Medulla oblongata (tissue), 1 donor: ENCODE measurements at regions not wholly inside any gene's neighbourhood (a gene's known extent, or its start where the extent isn't known, plus 50 kb on each side); places are given as distances from the start of the nearest gene placed in this dataset.

Source experiments
- DNase-seq: peaks from one replicate; pipeline ENCODE4 v3.0.0-alpha.2; 2015; ENCODE audit errors: extremely low spot score

DNA sequence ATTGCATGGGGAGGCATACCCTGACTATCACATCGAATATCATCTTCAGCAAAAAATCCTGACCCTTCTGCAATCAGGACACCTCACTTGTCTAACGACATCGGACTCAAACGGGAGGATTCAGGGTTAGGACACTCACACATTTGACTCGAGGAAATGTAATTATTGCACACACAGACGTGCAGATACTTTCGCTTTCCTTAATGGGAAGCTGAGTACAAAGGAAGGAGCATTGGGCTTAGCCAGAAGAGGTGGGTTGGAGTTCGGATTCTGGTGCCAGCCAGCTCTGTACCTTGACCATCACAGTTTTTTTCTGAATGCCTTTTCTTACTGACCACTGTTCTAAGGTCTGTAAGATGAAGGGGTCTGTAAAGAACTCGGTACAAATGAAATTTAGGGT, 260.4 kb downstream of the GALC start:
- DNase-seq, result no peak

DNA sequence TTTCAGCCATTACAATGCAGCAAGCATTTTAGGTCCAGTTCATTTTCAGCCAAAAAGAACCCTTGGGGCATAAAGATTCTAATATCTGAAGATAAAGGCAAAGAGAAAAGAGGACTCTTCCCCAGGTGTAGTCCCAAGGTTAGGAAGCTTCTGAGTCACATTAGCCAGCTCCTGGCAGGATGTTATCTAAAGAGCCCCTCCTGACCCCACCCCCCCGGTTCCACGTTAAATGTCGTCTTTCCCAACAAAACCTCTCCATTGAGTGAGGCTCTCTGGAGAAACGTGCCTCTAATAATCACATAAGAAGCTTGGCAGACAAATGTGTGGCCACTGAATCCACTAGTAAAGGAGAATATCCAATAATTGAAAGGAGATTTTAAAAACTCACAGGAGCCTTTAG, 267.7 kb downstream of the GALC start:
- DNase-seq, result no peak

DNA sequence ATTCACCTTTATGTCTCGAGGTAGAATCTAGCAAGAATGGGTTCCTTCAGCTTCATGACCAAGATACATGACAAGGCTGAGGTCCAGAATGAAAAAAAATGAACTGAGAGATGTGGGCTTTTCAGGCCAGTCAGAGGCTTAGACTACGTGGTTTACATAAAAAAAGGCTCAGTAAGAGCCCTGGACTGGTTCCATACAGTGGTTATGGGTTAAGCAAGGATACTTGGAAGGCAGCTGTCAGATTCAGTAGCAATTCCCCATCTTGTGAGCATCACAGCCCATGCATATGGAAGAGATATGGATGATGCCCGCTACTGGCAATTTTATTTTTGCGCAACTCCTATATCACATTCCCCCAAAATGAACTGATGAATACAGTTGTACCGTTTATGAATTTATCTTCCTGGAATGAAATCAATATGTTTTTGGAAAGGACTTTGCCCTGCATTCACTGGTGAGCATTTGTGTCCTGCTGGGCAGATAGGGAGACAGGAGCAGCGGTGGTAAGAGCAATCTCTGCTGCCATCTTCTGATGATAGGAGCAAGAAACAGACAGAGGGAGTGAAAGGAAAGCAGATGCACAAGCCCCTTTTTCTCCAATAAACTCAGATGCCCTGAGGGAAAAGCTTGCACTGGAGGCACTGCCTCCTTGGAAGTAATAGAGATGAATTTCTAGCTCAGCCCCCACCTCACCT, 280.4 kb downstream of the GALC start:
- DNase-seq, result peak; percentile 52

DNA sequence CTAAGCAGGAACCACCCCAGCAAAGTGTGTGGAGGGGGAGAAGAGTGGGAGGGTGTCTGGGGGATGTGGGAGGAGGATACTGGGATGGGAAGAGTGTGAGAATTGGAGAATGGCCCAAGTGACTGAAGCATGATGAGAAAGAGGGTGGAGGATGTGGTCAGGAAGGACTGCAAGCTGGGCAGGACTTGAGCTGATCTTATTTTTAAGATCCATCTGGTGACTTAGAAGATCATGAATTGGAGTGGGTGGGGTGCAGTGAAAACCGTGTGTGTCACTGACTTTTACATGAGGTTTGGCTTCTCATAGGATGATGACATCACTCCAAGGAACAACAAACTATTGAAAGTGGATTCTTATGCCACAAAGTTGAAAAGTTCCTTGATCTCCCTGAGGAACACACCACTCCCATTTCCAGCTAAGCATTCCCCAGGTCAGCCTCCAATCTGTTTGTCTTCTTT, 287.5 kb downstream of the GALC start:
- DNase-seq, result no peak

DNA sequence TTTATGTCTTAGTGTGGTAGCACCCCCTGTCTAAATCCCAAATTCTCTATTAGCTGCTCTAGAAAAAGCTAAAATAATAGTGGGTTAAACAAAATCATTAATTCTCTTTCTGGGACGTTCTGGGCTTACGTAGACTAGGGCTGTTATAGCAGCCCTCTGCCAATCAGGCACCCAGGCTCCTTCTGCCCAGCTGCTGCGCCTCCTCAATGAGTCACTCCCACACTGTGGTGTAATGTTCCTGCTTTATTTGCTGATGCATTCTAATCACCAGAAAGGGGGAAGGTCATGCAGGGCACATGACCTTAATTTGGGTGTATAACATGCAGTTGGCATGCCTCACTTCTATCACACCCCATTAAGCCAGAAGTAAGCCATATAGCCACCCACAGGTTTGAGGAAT, 294.5 kb downstream of the GALC start:
- no peak for DNase-seq

DNA sequence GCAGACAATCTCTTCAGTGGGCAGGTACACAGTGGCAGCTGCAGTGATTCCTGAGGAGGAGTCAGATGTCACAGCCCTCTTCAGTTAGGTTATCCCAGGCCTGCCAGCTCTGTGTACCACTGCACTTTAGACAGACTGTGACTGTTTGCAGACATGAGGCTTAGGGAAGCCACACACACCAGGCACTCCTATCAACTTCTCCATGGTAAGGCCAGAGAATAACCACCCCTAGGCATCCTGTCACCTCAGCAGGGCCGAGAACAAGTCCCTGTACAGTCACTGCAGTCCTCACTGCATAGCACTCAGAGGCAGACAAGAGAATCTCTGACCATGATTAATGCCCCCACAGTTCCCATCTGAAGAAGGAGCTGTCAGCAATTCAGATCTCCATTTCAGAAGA, 296.5 kb downstream of the GALC start:
- DNase-seq, result no peak

DNA sequence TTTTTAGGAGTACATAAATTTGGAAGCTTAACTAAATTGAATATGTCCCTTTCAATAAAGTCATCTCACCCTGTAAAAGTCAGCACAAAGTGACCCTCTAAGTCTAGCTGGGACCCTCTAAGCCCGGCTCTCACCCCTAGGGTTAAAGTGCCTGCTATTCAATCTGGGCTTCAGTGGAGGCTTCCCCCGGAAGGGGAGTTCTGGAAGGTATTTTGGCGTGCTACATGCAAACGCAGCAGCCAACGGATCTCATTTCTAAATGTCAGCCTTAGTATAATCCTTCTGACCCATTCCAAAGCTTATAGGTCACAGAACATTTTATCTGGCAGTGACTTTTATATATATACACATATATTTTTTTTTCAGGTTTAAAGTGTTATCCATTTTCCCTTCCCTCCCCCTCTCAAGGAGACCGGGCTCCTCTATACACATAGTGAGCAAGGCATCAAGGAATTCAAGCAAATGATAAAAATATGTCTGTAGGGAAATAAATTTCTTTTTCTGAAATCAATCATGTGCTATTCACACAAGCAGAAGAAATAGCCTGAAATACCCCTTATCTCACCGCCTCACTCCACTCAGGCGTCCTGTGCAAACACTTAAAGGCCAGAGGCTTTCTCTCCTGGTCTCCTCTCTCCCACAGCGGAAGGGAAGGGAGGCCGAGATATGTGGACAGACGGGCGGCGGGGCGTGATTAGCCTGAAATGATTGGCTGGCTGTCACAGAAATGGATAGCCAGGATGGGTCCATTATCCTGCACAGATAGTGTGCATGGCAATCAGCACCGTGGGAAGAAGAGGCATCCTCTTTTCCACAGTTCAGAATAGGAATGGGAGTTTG, 301.7 kb downstream of the GALC start:
- DNase-seq, result no peak

DNA sequence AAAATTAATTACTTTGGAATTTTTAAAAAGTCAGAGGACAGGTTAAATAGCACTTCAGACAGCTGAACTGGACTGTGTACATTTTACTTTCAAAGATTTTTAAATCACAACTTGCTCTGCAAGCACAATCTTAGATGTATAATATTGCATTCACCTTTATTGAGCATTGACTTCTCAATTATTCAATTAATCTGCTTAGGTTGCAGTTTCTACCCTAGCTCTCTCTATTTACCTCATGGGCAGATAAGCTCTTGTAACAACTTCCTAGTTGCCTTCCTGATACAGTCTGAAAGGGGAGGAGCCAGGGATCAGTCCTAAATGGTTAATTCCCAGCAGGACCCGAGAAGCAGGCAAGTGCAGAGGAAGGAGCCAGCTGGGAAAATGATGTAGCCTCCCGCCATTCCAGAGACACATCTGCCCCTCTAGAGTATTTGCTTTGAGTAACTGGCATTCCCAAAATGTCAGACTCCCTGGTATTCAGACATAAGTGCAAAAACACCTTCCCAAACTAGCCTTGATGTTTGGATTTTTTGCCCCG, 302.8 kb downstream of the GALC start:
- DNase-seq, result no peak

DNA sequence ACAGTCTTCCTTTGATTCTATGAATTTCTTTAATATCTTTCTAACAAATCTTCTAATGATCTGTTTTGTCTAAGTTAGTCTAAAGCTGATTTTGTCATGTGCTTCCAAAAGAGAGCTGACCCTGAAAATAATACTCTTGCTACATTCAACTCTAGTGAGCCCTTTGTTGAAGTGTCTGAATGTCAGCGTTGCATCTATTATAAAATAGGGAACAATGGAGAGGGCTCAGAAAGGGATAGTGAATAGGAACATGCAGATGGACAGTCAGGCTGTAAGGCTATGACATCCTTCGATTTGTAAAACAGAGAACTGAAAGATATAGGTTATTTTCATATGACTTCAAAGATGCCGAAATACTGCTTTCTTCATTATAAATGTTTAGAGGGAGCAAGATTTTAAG, 304.5 kb downstream of the GALC start:
- DNase-seq, result peak; percentile 15

DNA sequence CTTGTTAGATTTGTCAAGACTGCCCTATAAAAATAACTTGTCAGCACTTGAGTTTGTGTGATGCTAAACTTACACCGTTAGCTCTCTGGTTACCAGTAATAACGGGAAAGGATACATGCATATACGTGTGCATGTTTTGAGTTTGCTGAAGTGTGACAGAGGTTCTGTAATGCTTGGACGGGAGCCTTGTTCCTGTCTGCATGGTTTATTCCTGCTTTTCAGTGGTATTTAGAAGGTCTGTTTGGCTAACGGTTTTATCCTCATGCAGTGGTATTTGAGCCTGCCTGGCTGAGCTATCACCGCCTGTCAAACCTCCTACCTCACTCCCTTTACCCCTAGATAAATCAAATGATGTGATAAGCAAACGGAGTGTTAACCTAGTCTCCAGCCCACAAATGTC, 305.6 kb downstream of the GALC start:
- no peak for DNase-seq

DNA sequence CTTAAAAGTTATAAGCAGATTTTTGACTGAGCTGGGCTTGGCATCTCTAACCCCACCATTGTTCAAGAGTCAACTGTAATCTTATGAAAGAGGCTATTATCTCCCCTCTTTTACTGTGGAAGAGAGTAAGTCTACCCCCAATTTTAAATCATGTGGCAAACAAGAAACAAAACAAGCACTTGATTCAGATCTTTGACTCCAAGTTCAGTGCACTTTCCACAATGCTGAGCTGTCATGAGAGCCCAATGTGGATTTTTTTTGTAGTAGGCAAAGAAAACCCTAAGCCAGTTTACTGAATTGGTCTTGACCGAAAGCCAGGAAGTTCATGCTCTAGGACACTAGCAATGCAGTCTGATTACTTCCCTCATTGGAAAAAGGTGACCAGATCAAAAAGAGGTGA, 306.2 kb downstream of the GALC start:
- peak; percentile 44 for DNase-seq

DNA sequence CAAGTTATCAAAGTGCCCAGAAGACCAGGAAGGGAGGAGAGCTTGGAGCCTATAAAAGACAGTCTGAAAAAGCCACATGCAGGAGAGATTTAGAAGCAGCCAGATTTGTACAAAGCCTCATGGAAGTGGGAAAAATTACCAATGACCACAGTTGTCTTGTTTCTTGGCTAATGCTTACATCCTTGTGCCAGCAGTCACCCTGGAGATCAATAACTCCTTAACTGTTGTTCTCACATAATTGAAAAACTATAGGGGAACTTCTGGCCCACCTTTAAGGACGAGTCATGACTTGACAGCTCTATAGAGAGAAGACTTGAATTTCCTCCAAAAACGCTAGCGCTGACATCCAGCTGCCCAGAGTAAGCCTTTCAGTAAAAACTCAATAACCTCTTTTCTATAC, 313.1 kb downstream of the GALC start:
- DNase-seq, result peak; percentile 26

DNA sequence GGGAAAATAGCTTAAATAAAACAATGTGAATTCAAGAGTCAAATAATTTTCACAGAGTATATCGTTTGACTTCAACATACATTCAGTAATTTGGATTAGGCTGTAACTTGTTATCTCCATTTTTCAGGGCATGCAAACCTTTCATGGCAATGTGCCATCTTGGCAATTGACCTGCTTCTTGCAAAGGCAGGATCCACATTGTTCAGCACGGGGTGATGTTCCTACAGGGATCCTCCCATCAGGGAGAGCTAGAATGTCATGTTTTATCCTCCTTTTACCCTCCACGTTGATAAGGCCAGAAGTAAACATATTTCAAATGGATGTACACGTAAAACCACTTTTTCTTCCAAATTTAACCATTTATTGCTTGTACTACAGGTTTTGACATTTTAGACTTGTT, 314.4 kb downstream of the GALC start:
- no peak for DNase-seq

DNA sequence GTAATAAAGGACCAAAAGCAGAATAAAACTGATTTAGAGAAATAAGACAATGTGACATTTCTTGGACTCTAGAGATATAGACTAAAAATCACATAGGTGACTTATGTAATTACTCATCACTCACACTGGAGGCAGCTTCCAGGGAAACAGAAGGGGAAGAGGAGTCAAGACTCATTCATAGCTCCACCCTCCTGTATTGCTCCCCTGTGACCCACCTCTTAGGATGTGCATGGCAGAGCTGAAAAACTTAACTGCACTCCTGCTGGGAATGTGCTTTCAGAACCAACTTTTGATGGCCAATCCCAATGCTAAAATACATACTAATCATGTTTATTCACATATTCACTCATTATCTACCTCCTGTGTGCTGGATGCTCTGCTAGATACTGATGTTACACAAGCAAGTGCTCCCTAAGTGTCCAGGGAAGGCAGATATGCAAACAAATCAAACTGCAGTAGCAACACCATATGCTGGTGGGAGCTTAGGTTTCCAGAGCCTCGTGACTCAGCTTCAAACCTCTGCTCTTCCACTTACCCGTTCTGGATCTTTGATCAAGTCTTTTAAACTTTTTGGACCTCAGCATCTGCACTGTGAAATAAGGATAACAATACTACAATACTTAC, 316.1 kb downstream of the GALC start:
- no peak for DNase-seq

DNA sequence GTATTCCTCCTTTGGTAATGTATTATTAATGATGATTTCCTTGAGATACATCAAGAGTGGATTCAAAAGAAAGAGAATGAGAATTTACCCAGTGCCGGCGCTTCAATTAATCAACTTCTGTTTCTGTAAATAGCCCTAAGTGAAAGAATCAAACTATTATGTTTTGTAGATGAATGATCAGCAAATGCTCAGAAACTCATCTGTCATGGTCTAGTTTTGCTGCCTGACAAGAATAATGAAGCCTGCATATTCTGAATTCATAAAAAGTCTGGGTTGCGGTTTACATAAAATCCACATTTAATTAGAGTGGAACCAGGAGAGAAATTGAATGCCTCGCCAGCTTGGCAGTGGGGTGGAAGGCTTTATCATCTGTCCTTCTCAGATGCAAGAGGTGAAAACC, 325.3 kb downstream of the GALC start:
- DNase-seq, result no peak

DNA sequence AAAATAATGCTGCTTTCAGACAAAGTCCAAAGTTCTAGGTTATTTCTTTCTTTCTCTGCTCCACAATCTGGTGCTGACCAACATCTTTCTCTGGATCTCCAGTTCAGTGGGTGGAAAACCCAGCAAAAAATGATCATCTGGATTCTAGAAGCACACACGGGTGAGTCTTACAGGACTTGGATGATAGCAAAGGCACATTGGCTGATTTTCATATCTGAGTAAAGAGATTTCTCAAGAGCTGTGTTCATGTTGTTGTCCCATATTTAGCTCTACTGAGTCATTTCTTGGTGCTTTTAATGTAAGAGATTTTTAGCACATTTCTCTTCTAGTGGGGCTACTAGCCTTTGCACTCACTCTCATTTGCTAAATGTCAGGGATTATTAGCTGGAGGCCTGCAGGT, 336.7 kb downstream of the GALC start:
- DNase-seq, result no peak

DNA sequence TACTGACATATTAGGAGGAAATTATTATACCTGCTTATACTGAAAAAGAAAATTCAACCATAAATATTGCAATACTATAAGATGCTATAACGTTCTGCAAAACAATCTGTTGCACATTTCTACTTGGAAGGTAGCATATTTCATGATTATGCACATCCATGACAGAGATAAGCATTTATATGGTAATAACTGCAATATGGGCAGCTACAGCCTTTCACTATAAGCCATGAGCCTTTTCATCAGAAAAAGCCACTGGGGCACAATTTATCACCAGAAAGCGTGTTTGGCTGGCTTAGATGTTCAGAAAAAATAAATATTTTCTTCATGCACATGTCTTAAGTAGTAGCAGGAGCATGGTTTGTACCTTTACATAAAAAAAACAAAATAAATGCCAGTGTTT, 340.7 kb downstream of the GALC start:
- DNase-seq, result no peak

DNA sequence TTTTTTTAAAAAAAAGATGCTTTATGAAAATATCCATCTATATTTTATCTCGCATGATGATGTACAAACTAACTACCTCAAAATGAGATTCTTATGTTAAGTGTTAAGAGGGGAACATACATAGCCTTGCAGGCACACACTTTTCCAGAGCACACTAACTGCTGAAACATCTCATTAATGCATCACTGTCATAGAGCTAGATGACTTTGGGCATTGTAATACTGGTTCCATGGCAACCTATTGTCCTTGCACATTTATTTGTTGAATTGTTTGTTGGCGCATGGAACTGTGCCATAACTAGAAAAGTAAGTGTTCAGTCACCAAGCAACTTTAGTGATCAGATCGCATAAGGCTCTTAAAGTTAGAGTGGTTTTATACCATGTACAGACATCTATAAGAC, 348.3 kb downstream of the GALC start:
- no peak for DNase-seq

DNA sequence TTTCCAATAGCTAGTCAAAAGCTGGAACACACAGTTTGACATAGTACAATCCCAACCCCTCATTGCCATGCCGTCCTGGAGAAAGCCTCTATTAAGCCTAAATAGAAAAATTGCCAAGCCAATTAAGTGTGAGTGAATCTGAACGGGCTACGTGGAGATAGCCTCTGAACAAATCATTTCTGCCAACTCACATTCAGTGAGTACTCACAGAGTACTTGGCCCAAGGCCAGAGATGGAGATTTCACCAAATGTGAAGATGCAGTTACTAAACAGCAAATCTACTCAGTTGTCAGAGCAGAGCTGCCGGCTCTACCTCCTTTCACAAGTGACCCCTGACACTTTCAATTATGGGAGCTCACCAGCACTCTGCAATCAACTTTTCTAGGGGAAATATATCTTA, 350.0 kb downstream of the GALC start:
- DNase-seq, result peak; percentile 16

DNA sequence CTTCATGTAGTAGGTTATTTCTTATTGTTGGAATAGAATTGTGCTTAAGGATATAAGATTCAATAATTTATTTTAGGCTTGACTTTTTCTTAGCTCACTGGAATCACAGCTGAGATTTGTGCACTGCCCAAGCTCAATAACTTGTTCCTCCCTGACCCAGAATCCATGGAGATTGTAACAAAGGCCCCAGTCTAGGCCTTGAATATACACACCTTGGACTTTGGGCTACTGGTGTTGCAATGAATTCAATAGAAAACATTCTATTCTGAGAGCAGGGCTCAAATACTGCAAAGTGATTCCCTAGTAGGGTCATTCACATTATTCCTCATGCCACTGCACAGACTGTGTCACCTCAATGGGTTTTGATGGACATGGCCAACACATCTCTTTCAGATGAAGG, 352.4 kb downstream of the GALC start:
- no peak for DNase-seq

DNA sequence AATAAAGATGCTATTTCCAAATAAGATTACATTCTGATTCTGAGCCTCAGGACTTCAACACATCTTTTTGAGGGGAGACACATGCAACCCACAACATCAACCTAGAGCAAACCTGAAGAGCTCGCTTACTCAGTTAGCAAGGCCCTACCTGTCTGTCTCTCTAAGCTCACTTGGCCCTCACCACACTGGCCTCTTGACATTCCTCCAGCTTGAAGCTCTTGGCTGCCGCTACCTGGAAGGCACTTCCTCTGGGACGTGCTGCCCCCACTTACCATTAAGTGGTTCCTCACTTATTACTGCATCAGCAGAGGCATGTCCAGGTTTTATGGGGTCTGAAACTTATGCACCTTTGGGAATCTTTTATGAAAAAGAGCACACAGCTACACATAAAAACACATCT, 354.8 kb downstream of the GALC start:
- DNase-seq, result no peak

DNA sequence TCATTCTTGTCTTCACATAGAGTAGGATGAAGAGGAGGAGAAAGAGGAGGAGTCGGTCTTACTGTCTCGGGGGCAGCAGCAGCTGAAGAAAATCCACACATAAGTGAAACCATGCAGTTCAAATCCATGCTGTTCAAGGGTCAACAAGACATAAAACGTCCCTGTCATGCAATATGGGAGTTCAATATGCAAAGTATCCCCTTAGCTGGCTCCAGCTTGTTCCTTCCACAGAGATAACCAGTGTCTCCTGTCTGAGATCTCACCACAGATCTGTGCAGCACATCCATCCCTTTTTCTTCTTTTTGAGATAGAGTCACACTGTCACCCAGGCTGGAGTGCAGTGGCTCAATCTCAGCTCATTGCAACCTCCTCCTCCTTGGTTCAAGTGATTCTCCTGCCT, 357.5 kb downstream of the GALC start:
- DNase-seq, result no peak

DNA sequence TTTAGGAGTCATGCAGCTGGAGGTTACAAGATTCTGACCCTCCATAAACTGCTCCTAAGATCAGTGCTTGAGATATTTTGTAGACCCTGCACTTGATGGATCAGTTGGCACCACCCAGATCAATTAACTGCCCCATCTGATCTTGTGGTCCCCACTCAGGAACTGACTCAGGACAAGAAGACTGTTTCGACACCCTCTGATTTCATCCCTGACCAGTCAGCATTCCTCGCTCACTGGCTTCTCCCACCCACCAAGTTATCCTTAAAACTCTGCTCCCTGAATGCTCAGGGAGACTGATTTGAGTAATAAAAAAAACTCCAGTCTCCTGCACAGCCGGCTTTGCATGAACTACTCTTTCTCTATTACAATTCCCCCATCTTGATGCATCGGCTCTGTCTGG, 360.2 kb downstream of the GALC start:
- DNase-seq, result no peak
